ENCODE measurements at regions not wholly inside any gene's neighbourhood (a gene's known extent, or its start where the extent isn't known, plus 50 kb on each side); places are given as distances from the start of the nearest gene placed in this dataset.

DNA sequence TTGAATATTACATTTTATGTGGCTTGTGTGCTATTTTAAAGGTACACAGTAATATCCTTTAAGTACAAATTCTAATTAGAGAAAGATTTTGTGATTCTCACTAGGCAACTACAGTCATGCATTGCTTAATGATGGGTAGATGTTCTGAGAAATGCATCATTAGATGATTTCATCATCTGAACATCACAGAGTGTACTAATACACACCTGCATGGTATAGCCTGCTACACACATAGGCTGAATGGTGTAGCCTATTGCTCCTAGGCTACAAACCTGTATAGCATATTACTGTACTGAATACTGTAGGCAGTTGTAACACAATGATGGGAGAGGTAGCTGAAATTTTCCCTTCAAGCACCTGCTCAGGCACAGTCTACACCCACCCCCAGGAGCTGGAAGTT is 217.4 kb upstream of the EOMES start:
- DNase-seq = no peak

GRCh38 chr3:27939940-27940339 is 217.8 kb upstream of the EOMES start:
- DNase-seq = no peak

DNA sequence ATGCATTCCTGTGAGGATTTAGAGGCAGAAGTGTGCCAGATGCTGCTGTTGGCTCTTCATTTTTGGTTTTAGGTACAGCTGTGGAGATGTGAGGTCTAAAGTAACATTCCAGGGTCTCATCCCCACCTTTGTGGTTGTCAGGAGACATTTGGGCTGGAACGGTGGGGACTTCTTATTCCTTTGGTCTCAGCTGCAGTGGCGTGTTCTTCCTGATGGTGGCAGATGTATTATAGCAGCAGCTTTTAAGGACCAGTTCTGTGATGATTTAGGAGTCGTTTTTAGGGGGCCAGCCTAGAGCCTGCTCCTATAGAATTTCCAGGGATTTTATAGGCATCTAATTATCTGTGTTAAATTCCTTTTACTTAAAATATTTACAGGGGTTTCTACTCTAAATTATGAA is 221.0 kb upstream of the EOMES start:
- DNase-seq = no peak

GRCh38 chr3:27945229-27945628 is 223.1 kb upstream of the EOMES start:
- DNase-seq = no peak

DNA sequence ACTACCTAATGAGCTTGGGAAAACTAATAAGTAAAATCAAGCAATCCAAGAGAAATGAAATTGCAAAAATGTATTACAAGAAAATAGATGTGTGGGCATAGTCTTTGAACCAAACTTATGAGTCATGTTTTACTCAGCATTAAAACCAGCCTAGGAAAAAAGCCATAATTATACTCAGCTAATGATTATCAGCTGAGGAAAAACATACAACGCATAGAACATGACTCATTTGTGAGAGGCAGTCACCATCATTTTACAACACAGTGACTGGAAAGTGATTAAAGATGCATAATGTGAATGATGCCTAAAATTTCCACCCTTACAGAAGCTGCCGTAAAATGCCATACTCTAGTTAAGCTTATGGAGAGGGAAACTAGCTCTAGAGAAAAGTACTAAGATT is 238.0 kb upstream of the EOMES start:
- no peak for DNase-seq

- DNase-seq = no peak
Measured at GRCh38 chr3:27963519-27963918, 241.4 kb upstream of the EOMES start.

GRCh38 chr3:27971600-27971999 is 249.5 kb upstream of the EOMES start:
- DNase-seq = no peak

- no peak for DNase-seq
Measured at GRCh38 chr3:27976933-27977332, 254.8 kb upstream of the EOMES start.

- no peak for DNase-seq
Measured at GRCh38 chr3:27978440-27978839, 256.3 kb upstream of the EOMES start.

GRCh38 chr3:27985369-27986035 is 255.9 kb upstream of the CMC1 start:
- DNase-seq = no peak

GRCh38 chr3:27986234-27986879 is 255.1 kb upstream of the CMC1 start:
- DNase-seq = no peak

DNA sequence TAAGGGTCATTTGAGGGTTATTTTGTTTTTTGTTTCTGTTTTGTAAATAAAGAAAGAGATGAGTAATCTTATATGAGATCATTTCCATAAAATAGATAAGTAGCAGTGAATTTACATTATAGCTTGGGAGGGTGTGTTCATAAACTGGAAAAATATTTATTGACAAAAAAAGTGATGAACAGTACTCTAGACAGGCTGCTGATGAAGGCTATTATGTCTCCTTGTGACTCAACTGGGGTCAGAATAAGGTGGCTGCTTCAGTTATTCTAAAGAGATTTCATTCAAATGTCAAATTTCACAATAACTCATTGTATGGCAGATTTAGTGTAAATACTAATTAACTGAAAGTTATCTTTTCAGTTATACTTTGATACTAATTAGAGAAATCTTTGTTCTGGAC is 251.1 kb upstream of the CMC1 start:
- no peak for DNase-seq

DNA sequence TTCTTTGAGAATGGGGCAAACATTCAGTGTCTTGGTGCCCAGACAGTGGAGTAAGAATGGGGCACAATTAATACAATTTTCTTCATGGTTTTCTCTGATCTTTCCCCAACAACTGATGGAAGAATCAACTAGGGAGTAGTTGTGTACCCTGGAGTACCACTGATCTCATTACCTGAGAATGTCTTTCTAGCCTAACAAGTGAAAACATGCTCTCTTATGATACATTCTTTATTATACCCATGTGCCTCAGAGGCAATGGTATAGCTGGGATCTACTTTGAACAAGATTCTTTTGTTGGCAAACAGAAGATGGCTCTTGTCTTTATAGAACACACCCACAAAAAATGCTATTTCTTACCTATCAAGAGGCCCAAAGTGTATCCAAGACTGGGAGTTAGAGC is 250.6 kb upstream of the CMC1 start:
- no peak for DNase-seq

- DNase-seq = no peak
Measured at GRCh38 chr3:27993051-27993450, 248.4 kb upstream of the CMC1 start.

DNA sequence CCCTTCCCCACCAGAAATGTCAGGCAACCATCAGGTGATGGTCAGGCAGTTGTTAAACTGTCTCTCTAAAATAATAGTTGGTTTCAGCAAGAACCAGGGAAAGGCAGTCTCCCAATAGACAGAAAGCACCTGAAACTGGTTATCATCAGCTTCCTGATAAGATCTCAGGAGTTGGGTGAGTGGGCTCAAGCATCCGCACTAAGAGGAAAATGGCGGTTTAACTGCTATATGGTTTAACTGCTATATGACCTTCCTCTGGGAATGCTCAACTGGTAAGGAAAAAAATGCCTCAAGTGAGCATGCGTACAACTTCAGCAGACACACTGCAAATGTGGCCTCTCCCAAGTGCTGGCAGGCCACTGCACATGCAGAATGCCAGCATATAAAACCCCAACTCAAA is 240.8 kb upstream of the CMC1 start:
- DNase-seq = no peak

- no peak for DNase-seq
Measured at GRCh38 chr3:28008235-28008634, 233.2 kb upstream of the CMC1 start.

DNA sequence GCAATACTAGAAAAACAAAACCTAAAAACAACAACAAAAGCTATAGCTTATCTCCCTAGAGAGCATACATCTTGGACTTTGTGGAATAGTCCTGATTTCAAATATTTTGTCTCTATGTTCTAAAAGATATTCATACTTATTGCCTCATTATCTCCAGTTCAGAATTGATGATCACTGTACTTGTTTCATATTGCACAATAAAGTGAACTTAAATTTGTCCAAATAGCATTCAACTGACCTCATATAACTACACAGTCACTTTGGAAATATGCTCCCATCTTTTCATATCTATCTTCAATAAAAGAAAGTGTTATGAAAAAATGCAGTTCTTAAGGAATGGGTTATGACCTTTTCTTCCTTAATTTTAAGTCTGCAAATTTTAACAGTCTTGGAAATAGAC is 228.6 kb upstream of the CMC1 start:
- DNase-seq = no peak

- no peak for DNase-seq
Measured at GRCh38 chr3:28013864-28014473, 227.4 kb upstream of the CMC1 start.

- no peak for DNase-seq
Measured at GRCh38 chr3:28018925-28019718, 222.3 kb upstream of the CMC1 start.

DNA sequence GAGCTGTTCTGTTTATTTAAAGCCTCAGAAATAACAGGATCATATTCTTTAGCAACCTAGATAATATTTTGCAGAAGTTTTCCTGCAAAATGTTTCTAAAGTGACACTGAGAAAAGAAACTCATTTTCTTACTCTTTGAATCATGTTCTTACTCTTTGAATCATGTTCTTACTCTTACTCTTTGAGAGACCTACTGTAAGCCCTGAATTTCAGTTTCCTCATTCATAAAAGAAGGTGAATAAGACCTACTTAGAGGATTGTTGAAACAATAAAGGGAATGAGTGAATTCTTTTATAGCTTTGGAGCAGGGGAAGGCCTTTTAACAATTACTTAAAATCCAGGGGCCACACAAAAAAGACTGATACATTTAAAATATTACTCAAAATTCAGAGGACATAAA is 221.7 kb upstream of the CMC1 start:
- no peak for DNase-seq

DNA sequence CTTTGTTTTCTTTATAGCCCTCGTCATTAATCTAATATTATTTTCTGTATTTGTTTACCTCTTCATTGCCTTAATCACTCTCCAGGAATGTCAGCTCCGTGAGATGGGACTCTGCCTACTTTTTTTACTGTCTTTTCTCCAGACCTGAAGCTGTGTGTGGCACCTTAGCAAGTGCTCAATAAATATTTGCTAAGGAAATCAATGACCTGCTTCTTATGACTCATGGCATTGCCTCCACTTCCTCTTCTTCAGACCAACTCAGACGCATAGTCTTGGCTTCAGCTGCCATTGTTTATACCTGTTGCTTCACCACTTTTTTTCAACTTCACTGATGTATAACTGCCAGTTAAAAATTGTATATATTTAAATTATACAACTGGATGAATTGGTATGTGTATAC is 218.5 kb upstream of the CMC1 start:
- DNase-seq = no peak

DNA sequence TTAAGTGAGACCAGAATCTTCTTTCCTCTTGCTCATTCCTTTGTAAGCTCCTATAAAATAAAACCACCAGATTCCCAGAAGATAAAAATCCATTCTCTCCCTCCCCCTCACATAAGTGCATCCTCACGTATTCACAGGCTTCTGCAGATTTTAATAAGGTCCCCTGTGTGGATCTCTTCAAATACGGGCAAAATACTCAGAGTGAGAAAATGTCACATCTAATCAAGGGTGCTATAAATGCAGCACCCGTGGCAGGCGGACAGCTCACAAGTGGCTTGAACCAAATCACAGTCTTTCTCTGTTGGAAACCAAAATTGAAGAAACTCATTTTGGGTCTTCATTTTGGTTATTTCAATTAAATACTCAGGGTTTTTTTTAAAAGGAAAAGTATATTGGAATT is 212.9 kb upstream of the CMC1 start:
- DNase-seq = no peak

DNA sequence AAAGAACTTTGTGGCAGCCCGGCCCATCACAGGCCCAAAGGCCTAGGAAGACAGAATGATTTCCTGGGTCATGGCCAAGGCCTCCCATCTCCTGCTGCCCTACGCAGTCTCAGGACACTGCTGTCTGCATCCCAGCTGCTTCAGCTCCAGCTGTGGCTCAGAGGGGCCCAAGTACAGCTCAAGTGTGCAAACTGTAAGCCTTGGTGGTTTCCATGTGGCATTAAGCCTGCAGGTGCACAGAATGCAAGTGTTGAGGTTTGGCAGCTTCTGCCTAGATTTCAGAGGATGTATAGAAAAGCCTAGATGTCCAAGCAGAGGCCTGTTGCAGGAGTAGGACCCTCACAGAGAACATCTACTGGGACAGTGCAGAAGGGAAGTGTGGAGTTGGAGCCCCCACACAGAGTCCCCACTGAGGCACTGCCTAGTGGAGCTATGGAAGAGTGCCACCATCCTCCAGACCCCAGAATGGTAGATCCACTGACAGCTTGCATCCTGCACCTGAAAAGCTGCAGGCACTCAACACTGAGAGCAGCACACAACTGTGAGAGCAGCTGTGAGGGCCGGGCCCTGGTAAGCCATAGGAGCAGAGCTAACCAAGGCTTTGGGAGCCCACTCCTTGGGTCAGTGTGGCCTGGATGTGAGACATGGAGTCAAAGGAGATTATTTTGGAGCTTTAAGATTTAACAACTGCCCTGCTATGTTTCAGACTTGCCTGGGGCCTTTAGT is 208.2 kb upstream of the CMC1 start:
- no peak for DNase-seq
